H1 (cell line): ENCODE measurements at regions not wholly inside any gene's neighbourhood (a gene's known extent, or its start where the extent isn't known, plus 50 kb on each side); places are given as distances from the start of the nearest gene placed in this dataset.

ENCODE experiments used
- CBX8 ChIP-seq: fragments of 300-800, 300-1000 bp; sonication (generic); IDR thresholded peaks from 2 replicates; pipeline ENCODE4 v1.7.1; 2016; ENCODE audit warnings: low read depth, low read length, borderline replicate concordance
- CREB1 ChIP-seq: IDR thresholded peaks from 2 replicates; pipeline ENCODE4 v1.6.1; 2012; ENCODE audit warnings: inconsistent platforms
- KDM4A ChIP-seq: IDR thresholded peaks from one replicate; pipeline ENCODE4 v1.7.1; 2012; ENCODE audit warnings: low read depth, mild to moderate bottlenecking, moderate library complexity, low read length, inconsistent platforms; ENCODE audit not compliant: severe bottlenecking
- POLR2A ChIP-seq, 2 experiments: IDR thresholded peaks; 1 replicate in 1 of 2; 2 replicates in 1 of 2; pipeline ENCODE4 v1.6.1; 2011; ENCODE audit warnings: low read depth in 2 of 2, low read length in 2 of 2, mild to moderate bottlenecking in 2 of 2; ENCODE audit errors: control extremely low read depth in 1 of 2
- TF ChIP-seq, protein P1 (sequence below), 3 experiments: IDR thresholded peaks; 1 replicate in 2 of 3; 2 replicates in 1 of 3; pipeline versions ENCODE4 v1.5.1 to v1.6.1; 2011; ENCODE audit warnings: low read length in 3 of 3, mild to moderate bottlenecking in 3 of 3, inconsistent platforms in 2 of 3, low read depth in 1 of 3, moderate library complexity in 1 of 3; ENCODE audit not compliant: insufficient read depth in 1 of 3; ENCODE audit errors: control extremely low read depth in 1 of 3

DNA sequence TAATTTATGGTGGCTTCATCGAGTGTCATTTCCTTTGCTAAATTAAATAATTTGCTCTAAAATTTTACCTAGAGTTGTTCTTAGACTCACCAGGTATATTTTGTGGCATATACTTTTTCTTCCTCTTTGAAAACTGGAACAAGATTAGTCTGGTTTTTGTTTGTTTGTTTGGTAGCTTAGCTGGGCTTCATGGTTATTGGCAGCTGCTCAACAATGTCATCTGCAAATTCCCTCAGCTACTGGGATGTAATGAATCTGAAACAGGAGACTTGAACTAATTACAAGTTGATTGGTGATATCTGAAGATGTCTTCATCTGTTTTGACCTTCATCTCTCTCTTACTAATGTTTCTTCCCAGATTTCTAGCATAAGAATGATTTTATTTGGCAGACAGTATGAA lies 270.5 kb upstream of the P2RY1 start (continued):
- no peak for TF ChIP-seq CBX8
- no peak for TF ChIP-seq CREB1
- no peak for TF ChIP-seq POLR2A (IDR thresholded peaks at IDR 0.05; ENCODE audit: control extremely low read depth in 1 of 2, low read depth in 2 of 2, low read length in 2 of 2)
- TF ChIP-seq KDM4A = no peak
- TF ChIP-seq, protein P1, sequence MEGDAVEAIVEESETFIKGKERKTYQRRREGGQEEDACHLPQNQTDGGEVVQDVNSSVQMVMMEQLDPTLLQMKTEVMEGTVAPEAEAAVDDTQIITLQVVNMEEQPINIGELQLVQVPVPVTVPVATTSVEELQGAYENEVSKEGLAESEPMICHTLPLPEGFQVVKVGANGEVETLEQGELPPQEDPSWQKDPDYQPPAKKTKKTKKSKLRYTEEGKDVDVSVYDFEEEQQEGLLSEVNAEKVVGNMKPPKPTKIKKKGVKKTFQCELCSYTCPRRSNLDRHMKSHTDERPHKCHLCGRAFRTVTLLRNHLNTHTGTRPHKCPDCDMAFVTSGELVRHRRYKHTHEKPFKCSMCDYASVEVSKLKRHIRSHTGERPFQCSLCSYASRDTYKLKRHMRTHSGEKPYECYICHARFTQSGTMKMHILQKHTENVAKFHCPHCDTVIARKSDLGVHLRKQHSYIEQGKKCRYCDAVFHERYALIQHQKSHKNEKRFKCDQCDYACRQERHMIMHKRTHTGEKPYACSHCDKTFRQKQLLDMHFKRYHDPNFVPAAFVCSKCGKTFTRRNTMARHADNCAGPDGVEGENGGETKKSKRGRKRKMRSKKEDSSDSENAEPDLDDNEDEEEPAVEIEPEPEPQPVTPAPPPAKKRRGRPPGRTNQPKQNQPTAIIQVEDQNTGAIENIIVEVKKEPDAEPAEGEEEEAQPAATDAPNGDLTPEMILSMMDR (IDR thresholded peaks at IDR 0.05; ENCODE audit: control extremely low read depth in 1 of 3, insufficient read depth in 1 of 3, low read depth in 1 of 3, low read length in 3 of 3) = no peak
